ENCODE measurements at regions not wholly inside any gene's neighbourhood (a gene's known extent, or its start where the extent isn't known, plus 50 kb on each side); places are given as distances from the start of the nearest gene placed in this dataset.
"Not testable (repeated sequence)": the region's sequence is repeated elsewhere in the genome, so short reads cannot be mapped to it uniquely, and the experiment has no call there.

GRCh38 chr2:163949693-163950092, 213.9 kb upstream of the FIGN start:
- no peak for DNase-seq (ENCODE audit: low spot score)

GRCh38 chr2:163944347-163944737, 208.5 kb upstream of the FIGN start:
- DNase-seq (ENCODE audit: low spot score): no peak

- no peak for DNase-seq (ENCODE audit: low spot score)
Measured at GRCh38 chr2:163943403-163944346, 207.9 kb upstream of the FIGN start.

GRCh38 chr2:163934131-163934530, 198.3 kb upstream of the FIGN start:
- no peak for DNase-seq (ENCODE audit: low spot score)

- DNase-seq (ENCODE audit: low spot score): no peak
Measured at GRCh38 chr2:163919717-163920116, 183.9 kb upstream of the FIGN start.

GRCh38 chr2:163914486-163914885, 178.7 kb upstream of the FIGN start:
- not testable (repeated sequence) for DNase-seq (ENCODE audit: low spot score)

GRCh38 chr2:163913532-163913944, 177.7 kb upstream of the FIGN start:
- DNase-seq (ENCODE audit: low spot score): not testable (repeated sequence)

- no peak for DNase-seq (ENCODE audit: low spot score)
Measured at GRCh38 chr2:163909411-163910080, 173.7 kb upstream of the FIGN start.

GRCh38 chr2:163906410-163906809, 170.6 kb upstream of the FIGN start:
- DNase-seq (ENCODE audit: low spot score): no peak

- no peak for DNase-seq (ENCODE audit: low spot score)
Measured at GRCh38 chr2:163897799-163898198, 162.0 kb upstream of the FIGN start.

- not testable (repeated sequence) for DNase-seq (ENCODE audit: low spot score)
Measured at GRCh38 chr2:163893444-163893843, 157.6 kb upstream of the FIGN start.

GRCh38 chr2:163888591-163888990, 152.8 kb upstream of the FIGN start:
- DNase-seq (ENCODE audit: low spot score): no peak

GRCh38 chr2:163887182-163887581, 151.4 kb upstream of the FIGN start:
- no peak for DNase-seq (ENCODE audit: low spot score)

GRCh38 chr2:163884416-163884815, 148.6 kb upstream of the FIGN start:
- DNase-seq (ENCODE audit: low spot score): no peak

- no peak for DNase-seq (ENCODE audit: low spot score)
Measured at GRCh38 chr2:163878718-163879117, 142.9 kb upstream of the FIGN start.

- DNase-seq (ENCODE audit: low spot score): peak; percentile 26
Measured at GRCh38 chr2:163877316-163877715, 141.5 kb upstream of the FIGN start.

GRCh38 chr2:163863073-163863472, 127.3 kb upstream of the FIGN start:
- no peak for DNase-seq (ENCODE audit: low spot score)

GRCh38 chr2:163859951-163860350, 124.1 kb upstream of the FIGN start:
- no peak for DNase-seq (ENCODE audit: low spot score)

GRCh38 chr2:163856941-163857340, 121.1 kb upstream of the FIGN start:
- DNase-seq (ENCODE audit: low spot score): no peak

GRCh38 chr2:163852616-163853015, 116.8 kb upstream of the FIGN start:
- DNase-seq (ENCODE audit: low spot score): no peak

- no peak for DNase-seq (ENCODE audit: low spot score)
Measured at GRCh38 chr2:163849756-163850435, 114.1 kb upstream of the FIGN start.

GRCh38 chr2:163838890-163839289, 103.1 kb upstream of the FIGN start:
- DNase-seq (ENCODE audit: low spot score): no peak

GRCh38 chr2:163836167-163836566, 100.4 kb upstream of the FIGN start:
- no peak for DNase-seq (ENCODE audit: low spot score)
